ENCODE measurements at regions not wholly inside any gene's neighbourhood (a gene's known extent, or its start where the extent isn't known, plus 50 kb on each side); places are given as distances from the start of the nearest gene placed in this dataset.

GRCh38 chr3:31237887-31238286 is 294.8 kb upstream of the STT3B start:
- no peak for TF ChIP-seq CTCF (conservative IDR thresholded peaks at IDR 0.05; ENCODE audit: low read depth, low read length)
- no peak for TF ChIP-seq CHD1 (IDR thresholded peaks at IDR 0.05; ENCODE audit: low read depth, low read length)
- TF ChIP-seq USF2 (IDR thresholded peaks at IDR 0.05; ENCODE audit: low read depth, low read length), result no peak

Measured in IMR-90 (cell line).